Naive thymus-derived CD4-positive, alpha-beta T cell (primary cell): ENCODE measurements at regions not wholly inside any gene's neighbourhood (a gene's known extent, or its start where the extent isn't known, plus 50 kb on each side); places are given as distances from the start of the nearest gene placed in this dataset.
A peak's percentile ranks its signal among the peaks of the same experiment; 100 is the strongest.

Source experiments
- ATAC-seq: fragments of 150-1000 bp; cut with Tn5 transposase; 2 replicates; pipeline ENCODE4 v1.10.0; 2021; ENCODE audit warnings: mild to moderate bottlenecking, moderate library complexity
- CTCF ChIA-PET: fragments of 350-600 bp; sonication (Branson Sonifier 250); formaldehyde crosslinking; loops from one replicate; lab custom pipeline; 2021; ENCODE audit warnings: antibody characterized with exemption; lab: Charles Lee
- POLR2A ChIA-PET: fragments of 350-600 bp; sonication (Branson Sonifier 250); formaldehyde crosslinking; loops from one replicate; lab custom pipeline; 2021; ENCODE audit warnings: antibody characterized with exemption, inconsistent platforms; lab: Charles Lee
- DNase-seq, 9 donors: peaks; one replicate each; pipeline versions ENCODE4 v3.0.0 to v3.0.0-alpha.2; 2020 to 2022; ENCODE audit warnings: mixed read lengths in 1 of 9
- H3K27ac ChIP-seq: one replicate; pipeline ENCODE4 v1.7.0; 2013; ENCODE audit warnings: mild to moderate bottlenecking, low read depth, low read length, moderate library complexity
- H3K27me3 ChIP-seq, 2 donors: one replicate each; pipeline ENCODE4 v1.7.0; 2013; ENCODE audit warnings: low read length in 2 of 2, mild to moderate bottlenecking in 2 of 2, moderate library complexity in 2 of 2; ENCODE audit not compliant: control insufficient read depth in 2 of 2, insufficient read depth in 2 of 2
- H3K36me3 ChIP-seq, 3 experiments: 1 replicate in 2 of 3; 2 replicates in 1 of 3; pipeline ENCODE4 v1.7.0; 2013; ENCODE audit warnings: low read length in 3 of 3, mild to moderate bottlenecking in 3 of 3, moderate library complexity in 1 of 3; ENCODE audit not compliant: insufficient read depth in 3 of 3, control insufficient read depth in 2 of 3
- H3K4me1 ChIP-seq, 2 donors: one replicate each; pipeline ENCODE4 v1.7.0; 2013; ENCODE audit warnings: low read length in 2 of 2, mild to moderate bottlenecking in 2 of 2, moderate library complexity in 1 of 2; ENCODE audit not compliant: control insufficient read depth in 2 of 2, insufficient read depth in 2 of 2
- H3K4me3 ChIP-seq: 2 replicates; pipeline ENCODE4 v1.7.0; 2013; ENCODE audit warnings: mild to moderate bottlenecking, low read length
- H3K9me3 ChIP-seq, 3 experiments: 1 replicate in 2 of 3; 2 replicates in 1 of 3; pipeline ENCODE4 v1.7.0; 2013; ENCODE audit warnings: low read length in 3 of 3; ENCODE audit not compliant: control insufficient read depth in 2 of 3
- H3K27ac Mint-ChIP-seq, 9 donors: one replicate each; pipeline ENCODE4 v1.8.0; 2020 to 2022; ENCODE audit warnings: mixed read lengths in 9 of 9, mild to moderate bottlenecking in 8 of 9, moderate library complexity in 5 of 9, inconsistent platforms in 2 of 9
- H3K27me3 Mint-ChIP-seq, 5 donors: one replicate each; pipeline ENCODE4 v1.8.0; 2021 to 2022; ENCODE audit warnings: mixed read lengths in 5 of 5, mild to moderate bottlenecking in 1 of 5
- H3K36me3 Mint-ChIP-seq, 5 donors: one replicate each; pipeline ENCODE4 v1.8.0; 2020 to 2022; ENCODE audit warnings: mixed read lengths in 5 of 5, mild to moderate bottlenecking in 3 of 5, inconsistent platforms in 1 of 5
- H3K4me1 Mint-ChIP-seq, 7 donors: one replicate each; pipeline ENCODE4 v1.8.0; 2020 to 2022; ENCODE audit warnings: mixed read lengths in 7 of 7, mild to moderate bottlenecking in 3 of 7, inconsistent platforms in 1 of 7
- H3K4me3 Mint-ChIP-seq, 10 donors: one replicate each; pipeline ENCODE4 v1.8.0; 2020 to 2022; ENCODE audit warnings: mild to moderate bottlenecking in 10 of 10, mixed read lengths in 10 of 10, moderate library complexity in 6 of 10, inconsistent platforms in 2 of 10
- H3K9me3 Mint-ChIP-seq, 11 donors: one replicate each; pipeline ENCODE4 v1.8.0; 2020 to 2022; ENCODE audit warnings: mixed read lengths in 11 of 11, mild to moderate bottlenecking in 4 of 11, inconsistent platforms in 1 of 11, moderate library complexity in 1 of 11
- intact Hi-C, 2 donors: fragments of 100-400 bp; cut with micrococcal nuclease; formaldehyde crosslinking; loops; one replicate each; pipeline ENCODE4 v1.15.1; 2023

- CTCF ChIA-PET: interaction anchor here (0.6 kb wide), 1 partner anchor 13 kb away, joined by 3 read pairs; no protein-coding TSS in a partner anchor
- no peak for ATAC-seq
- no peaks in the 10 kb centered on the region for H3K36me3 ChIP-seq
- H3K4me1 Mint-ChIP-seq: peaks cover 0 to 9% (median 0%) of the 10 kb centered on the region in 7 donors
- intact Hi-C loops: no loop called here
- no peak overlapping the region for H3K27ac Mint-ChIP-seq
- H3K4me1 ChIP-seq: no peaks in the 10 kb centered on the region
- H3K9me3 Mint-ChIP-seq: no peaks in the 10 kb centered on the region
- peaks cover 0 to 4% (median 0%) of the 10 kb centered on the region in 5 donors for H3K27me3 Mint-ChIP-seq
- POLR2A ChIA-PET: no interaction called here
- H3K36me3 Mint-ChIP-seq: no peaks in the 10 kb centered on the region
- no peaks in the 10 kb centered on the region for H3K27me3 ChIP-seq
- no peak overlapping the region for H3K4me3 ChIP-seq
- no peaks in the 10 kb centered on the region for H3K9me3 ChIP-seq
- H3K27ac ChIP-seq: no peak overlapping the region
- no peak overlapping the region for H3K4me3 Mint-ChIP-seq
- DNase-seq: no peak
Observed at GRCh38 chr10:110378533-110379108, 73.9 kb upstream of the SMNDC1 start.

- CTCF ChIA-PET: no interaction called here
- H3K36me3 Mint-ChIP-seq: no peaks in the 10 kb centered on the region
- peaks cover 0 to 9% (median 0%) of the 10 kb centered on the region in 7 donors for H3K4me1 Mint-ChIP-seq
- intact Hi-C loops: no loop called here
- H3K27ac Mint-ChIP-seq: no peak overlapping the region
- H3K9me3 Mint-ChIP-seq: no peaks in the 10 kb centered on the region
- Histone ChIP-seq H3K9me3 (no peaks in the 10 kb centered on the region), H3K36me3 (no peaks in the 10 kb centered on the region), H3K4me3 (no peak overlapping the region), H3K4me1 (no peaks in the 10 kb centered on the region), H3K27me3 (no peaks in the 10 kb centered on the region), H3K27ac (no peak overlapping the region)
- no peak overlapping the region for H3K4me3 Mint-ChIP-seq
- peaks cover 0 to 4% (median 0%) of the 10 kb centered on the region in 5 donors for H3K27me3 Mint-ChIP-seq
- POLR2A ChIA-PET: no interaction called here
- no peak for ATAC-seq
- no peak for DNase-seq
Observed at GRCh38 chr10:110379831-110380230, 75.1 kb upstream of the SMNDC1 start.

- POLR2A ChIA-PET: no interaction called here
- H3K27me3 Mint-ChIP-seq: peaks cover 0 to 4% (median 0%) of the 10 kb centered on the region in 5 donors
Observed at GRCh38 chr10:110380293-110380692, 75.6 kb upstream of the SMNDC1 start.

GRCh38 chr10:110382695-110383094, 78.0 kb upstream of the SMNDC1 start:
- ChIA-PET CTCF (no interaction called here), POLR2A (no interaction called here)
- Mint-ChIP-seq H3K4me3 (no peak overlapping the region), H3K9me3 (no peaks in the 10 kb centered on the region), H3K36me3 (no peaks in the 10 kb centered on the region), H3K27ac (no peak overlapping the region), H3K27me3 (no peaks in the 10 kb centered on the region), H3K4me1 (peaks cover 0 to 11% (median 5%) of the 10 kb centered on the region in 7 donors)
- intact Hi-C loops: no loop called here
- H3K27ac ChIP-seq: no peak overlapping the region
- H3K4me1 ChIP-seq: peaks cover 2% of the 10 kb centered on the region in 2 donors
- ATAC-seq (no peak), DNase-seq (no peak)
- H3K4me3 ChIP-seq: no peak overlapping the region
- H3K36me3 ChIP-seq: no peaks in the 10 kb centered on the region
- H3K27me3 ChIP-seq: no peaks in the 10 kb centered on the region
- H3K9me3 ChIP-seq: no peaks in the 10 kb centered on the region

More at GRCh38 chr10:110380293-110380692, 75.6 kb upstream of the SMNDC1 start:
- Mint-ChIP-seq H3K36me3 (no peaks in the 10 kb centered on the region), H3K4me3 (no peak overlapping the region), H3K9me3 (no peaks in the 10 kb centered on the region), H3K4me1 (peaks cover 0 to 9% (median 0%) of the 10 kb centered on the region in 7 donors), H3K27ac (no peak overlapping the region)
- no peaks in the 10 kb centered on the region for H3K27me3 ChIP-seq
- ATAC-seq (no peak), DNase-seq (no peak)
- H3K36me3 ChIP-seq: no peaks in the 10 kb centered on the region
- H3K9me3 ChIP-seq: no peaks in the 10 kb centered on the region
- intact Hi-C loops: no loop called here
- CTCF ChIA-PET: no interaction called here
- no peaks in the 10 kb centered on the region for H3K4me1 ChIP-seq
- no peak overlapping the region for H3K4me3 ChIP-seq
- H3K27ac ChIP-seq: no peak overlapping the region

- Mint-ChIP-seq H3K36me3 (no peaks in the 10 kb centered on the region), H3K27ac (peak overlapping the region in 7 of 9 donors; percentile 26 to 75 (median 59)), H3K4me1 (peaks cover 10 to 22% (median 16%) of the 10 kb centered on the region in 7 donors), H3K9me3 (no peaks in the 10 kb centered on the region), H3K27me3 (no peaks in the 10 kb centered on the region), H3K4me3 (peak overlapping the region in 6 of 10 donors; percentile 16 to 71 (median 36))
- Histone ChIP-seq H3K27me3 (no peaks in the 10 kb centered on the region), H3K4me3 (no peak overlapping the region), H3K9me3 (no peaks in the 10 kb centered on the region), H3K36me3 (no peaks in the 10 kb centered on the region), H3K27ac (no peak overlapping the region), H3K4me1 (peaks cover 6 to 10% of the 10 kb centered on the region in 2 donors)
- no peak for ATAC-seq
- ChIA-PET POLR2A (no interaction called here), CTCF (no interaction called here)
- intact Hi-C loops: no loop called here
- no peak for DNase-seq
Observed at GRCh38 chr10:110387617-110387982, 82.9 kb upstream of the SMNDC1 start.

- POLR2A ChIA-PET: no interaction called here
- Histone ChIP-seq H3K27me3 (no peaks in the 10 kb centered on the region), H3K9me3 (no peaks in the 10 kb centered on the region), H3K36me3 (no peaks in the 10 kb centered on the region), H3K4me1 (peaks cover 6 to 10% of the 10 kb centered on the region in 2 donors), H3K27ac (no peak overlapping the region), H3K4me3 (no peak overlapping the region)
- ATAC-seq: peak; percentile 40
- no peaks in the 10 kb centered on the region for H3K9me3 Mint-ChIP-seq
- intact Hi-C loops: no loop called here
- peak overlapping the region in 5 of 9 donors; percentile 25 to 75 (median 54) for H3K27ac Mint-ChIP-seq
- peak overlapping the region in 6 of 10 donors; percentile 4 to 70 (median 22) for H3K4me3 Mint-ChIP-seq
- no peaks in the 10 kb centered on the region for H3K36me3 Mint-ChIP-seq
- no peaks in the 10 kb centered on the region for H3K27me3 Mint-ChIP-seq
- H3K4me1 Mint-ChIP-seq: peaks cover 10 to 22% (median 16%) of the 10 kb centered on the region in 7 donors
- DNase-seq: peak in 6 of 9 donors; percentile 1 to 66 (median 4)
- CTCF ChIA-PET: no interaction called here
Observed at GRCh38 chr10:110387983-110388686, 83.4 kb upstream of the SMNDC1 start.
